GM23248 (cell line): ENCODE measurements at regions not wholly inside any gene's neighbourhood (a gene's known extent, or its start where the extent isn't known, plus 50 kb on each side); places are given as distances from the start of the nearest gene placed in this dataset.

Source experiments
- EZH2 ChIP-seq: fragments of 200-600 bp; sonication (generic); IDR thresholded peaks from 2 replicates; pipeline ENCODE4 v1.6.1; 2018; ENCODE audit warnings: antibody characterized with exemption, mild to moderate bottlenecking; ENCODE audit not compliant: insufficient read depth, poor library complexity, severe bottlenecking
- EZH2phosphoT487 ChIP-seq: fragments of 200-600 bp; sonication (generic); IDR thresholded peaks from 2 replicates; pipeline ENCODE4 v1.6.1; 2018; ENCODE audit warnings: antibody characterized with exemption, moderate library complexity, mild to moderate bottlenecking, low read depth; ENCODE audit not compliant: insufficient read depth

DNA sequence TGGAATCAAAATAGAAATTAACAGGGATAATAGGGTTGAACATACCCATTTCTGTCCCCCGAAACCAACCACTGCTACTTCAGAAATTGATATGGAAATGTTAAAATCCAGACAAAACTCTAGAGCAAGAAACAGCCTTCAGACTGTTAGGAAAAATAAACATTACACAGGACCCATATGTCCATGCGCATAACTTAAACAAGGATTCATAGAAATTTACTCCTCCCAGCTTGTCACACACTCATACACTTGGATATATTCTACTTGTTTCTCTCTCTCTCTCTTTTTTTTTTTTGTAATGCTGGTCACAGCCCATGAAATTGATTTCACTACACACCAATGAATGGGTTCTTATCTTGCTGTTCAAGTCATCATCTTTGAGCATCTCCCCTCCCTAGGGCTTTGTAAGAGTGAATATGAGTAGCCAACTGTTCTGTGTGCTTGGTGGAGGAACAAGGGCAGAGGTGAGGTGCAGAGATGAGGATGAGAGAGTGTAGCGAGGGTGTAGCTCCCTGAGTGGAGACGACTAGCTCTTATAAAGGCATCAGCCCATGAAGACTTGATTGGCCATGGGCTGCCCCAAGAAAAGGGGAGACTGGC is 61.8 kb upstream of the MLN start:
- TF ChIP-seq EZH2phosphoT487 (no peak), EZH2 (no peak)
